ENCODE measurements at regions not wholly inside any gene's neighbourhood (a gene's known extent, or its start where the extent isn't known, plus 50 kb on each side); places are given as distances from the start of the nearest gene placed in this dataset.

DNA sequence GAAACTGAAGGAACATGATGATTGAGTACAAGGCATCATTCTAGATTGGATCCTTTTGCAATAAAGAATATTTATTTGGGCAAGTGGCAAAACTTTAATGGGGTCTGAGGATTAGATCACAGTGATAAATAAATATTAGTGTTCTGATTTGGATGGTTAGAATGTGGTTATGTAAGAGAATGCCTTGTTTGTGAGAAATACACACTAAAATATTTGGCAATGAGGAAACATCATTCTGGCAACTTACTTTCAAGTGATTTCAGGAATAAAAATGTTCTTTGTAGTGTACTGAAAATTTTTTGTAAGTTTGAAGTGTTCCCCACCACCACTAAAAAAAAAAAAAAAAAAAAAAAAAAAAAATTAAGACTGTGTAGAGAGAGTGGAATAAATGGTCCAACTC, 185.1 kb upstream of the NEBL start:
- no peaks in the 10 kb centered on the region for H3K36me3 Mint-ChIP-seq
- no peak overlapping the region for H3K27ac Mint-ChIP-seq
- H3K9me3 Mint-ChIP-seq: peaks cover 4% of the 10 kb centered on the region
- no peak overlapping the region for H3K4me3 Mint-ChIP-seq
- peaks cover 2% of the 10 kb centered on the region for H3K27me3 Mint-ChIP-seq
- TF ChIP-seq, protein P1, sequence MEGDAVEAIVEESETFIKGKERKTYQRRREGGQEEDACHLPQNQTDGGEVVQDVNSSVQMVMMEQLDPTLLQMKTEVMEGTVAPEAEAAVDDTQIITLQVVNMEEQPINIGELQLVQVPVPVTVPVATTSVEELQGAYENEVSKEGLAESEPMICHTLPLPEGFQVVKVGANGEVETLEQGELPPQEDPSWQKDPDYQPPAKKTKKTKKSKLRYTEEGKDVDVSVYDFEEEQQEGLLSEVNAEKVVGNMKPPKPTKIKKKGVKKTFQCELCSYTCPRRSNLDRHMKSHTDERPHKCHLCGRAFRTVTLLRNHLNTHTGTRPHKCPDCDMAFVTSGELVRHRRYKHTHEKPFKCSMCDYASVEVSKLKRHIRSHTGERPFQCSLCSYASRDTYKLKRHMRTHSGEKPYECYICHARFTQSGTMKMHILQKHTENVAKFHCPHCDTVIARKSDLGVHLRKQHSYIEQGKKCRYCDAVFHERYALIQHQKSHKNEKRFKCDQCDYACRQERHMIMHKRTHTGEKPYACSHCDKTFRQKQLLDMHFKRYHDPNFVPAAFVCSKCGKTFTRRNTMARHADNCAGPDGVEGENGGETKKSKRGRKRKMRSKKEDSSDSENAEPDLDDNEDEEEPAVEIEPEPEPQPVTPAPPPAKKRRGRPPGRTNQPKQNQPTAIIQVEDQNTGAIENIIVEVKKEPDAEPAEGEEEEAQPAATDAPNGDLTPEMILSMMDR (conservative IDR thresholded peaks at IDR 0.05): no peak
- no peak for DNase-seq (ENCODE audit: extremely low spot score, unreplicated experiment)
- peaks cover 14% of the 10 kb centered on the region for H3K4me1 Mint-ChIP-seq (ENCODE audit: unreplicated experiment)

DNA sequence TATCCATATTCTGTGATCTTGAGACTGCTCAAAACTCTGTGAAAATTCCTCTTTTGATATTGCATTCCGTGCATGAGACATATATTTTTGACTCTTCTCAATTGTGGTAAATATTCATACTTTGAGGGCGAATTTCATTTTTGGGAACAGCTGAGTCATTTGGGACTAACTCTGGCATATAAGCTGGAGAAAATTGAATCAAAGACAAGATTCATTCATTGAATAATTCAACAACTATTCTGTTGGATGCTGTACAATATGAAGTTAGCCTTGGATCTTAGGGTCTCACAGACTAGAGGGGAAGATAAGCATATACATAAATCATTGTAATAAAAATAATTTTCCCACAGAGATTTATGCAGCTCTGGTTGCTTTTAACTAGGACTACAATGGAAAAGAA, 183.2 kb upstream of the NEBL start:
- no peak for DNase-seq (ENCODE audit: extremely low spot score, unreplicated experiment)
- Mint-ChIP-seq H3K9me3 (no peaks in the 10 kb centered on the region), H3K36me3 (no peaks in the 10 kb centered on the region), H3K27me3 (peaks cover 2% of the 10 kb centered on the region), H3K27ac (no peak overlapping the region), H3K4me3 (no peak overlapping the region), H3K4me1 (ENCODE audit: unreplicated experiment) (peaks cover 9% of the 10 kb centered on the region)
- TF ChIP-seq, protein P1 (conservative IDR thresholded peaks at IDR 0.05): no peak

DNA sequence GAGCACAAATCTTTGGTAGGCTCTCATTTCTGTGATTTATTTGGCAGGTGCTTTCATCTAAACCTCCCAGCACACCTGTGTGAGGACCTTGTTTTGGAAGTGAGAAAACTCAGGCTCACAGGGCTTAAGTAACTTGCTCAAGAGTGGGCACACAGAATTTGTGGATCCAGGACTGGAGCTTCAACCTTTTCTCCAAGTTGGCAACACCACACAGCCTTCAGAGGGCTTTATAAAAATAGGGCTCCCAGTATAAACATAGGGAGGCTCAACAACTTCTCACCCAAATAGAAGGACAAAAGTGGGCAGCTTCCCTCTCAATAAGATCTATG, 182.2 kb upstream of the NEBL start:
- DNase-seq (ENCODE audit: extremely low spot score, unreplicated experiment): no peak
- Mint-ChIP-seq H3K4me3 (no peak overlapping the region), H3K36me3 (no peaks in the 10 kb centered on the region), H3K9me3 (no peaks in the 10 kb centered on the region), H3K27ac (no peak overlapping the region), H3K27me3 (peaks cover 2% of the 10 kb centered on the region), H3K4me1 (ENCODE audit: unreplicated experiment) (peaks cover 9% of the 10 kb centered on the region)
- TF ChIP-seq, protein P1 (conservative IDR thresholded peaks at IDR 0.05): no peak

DNA sequence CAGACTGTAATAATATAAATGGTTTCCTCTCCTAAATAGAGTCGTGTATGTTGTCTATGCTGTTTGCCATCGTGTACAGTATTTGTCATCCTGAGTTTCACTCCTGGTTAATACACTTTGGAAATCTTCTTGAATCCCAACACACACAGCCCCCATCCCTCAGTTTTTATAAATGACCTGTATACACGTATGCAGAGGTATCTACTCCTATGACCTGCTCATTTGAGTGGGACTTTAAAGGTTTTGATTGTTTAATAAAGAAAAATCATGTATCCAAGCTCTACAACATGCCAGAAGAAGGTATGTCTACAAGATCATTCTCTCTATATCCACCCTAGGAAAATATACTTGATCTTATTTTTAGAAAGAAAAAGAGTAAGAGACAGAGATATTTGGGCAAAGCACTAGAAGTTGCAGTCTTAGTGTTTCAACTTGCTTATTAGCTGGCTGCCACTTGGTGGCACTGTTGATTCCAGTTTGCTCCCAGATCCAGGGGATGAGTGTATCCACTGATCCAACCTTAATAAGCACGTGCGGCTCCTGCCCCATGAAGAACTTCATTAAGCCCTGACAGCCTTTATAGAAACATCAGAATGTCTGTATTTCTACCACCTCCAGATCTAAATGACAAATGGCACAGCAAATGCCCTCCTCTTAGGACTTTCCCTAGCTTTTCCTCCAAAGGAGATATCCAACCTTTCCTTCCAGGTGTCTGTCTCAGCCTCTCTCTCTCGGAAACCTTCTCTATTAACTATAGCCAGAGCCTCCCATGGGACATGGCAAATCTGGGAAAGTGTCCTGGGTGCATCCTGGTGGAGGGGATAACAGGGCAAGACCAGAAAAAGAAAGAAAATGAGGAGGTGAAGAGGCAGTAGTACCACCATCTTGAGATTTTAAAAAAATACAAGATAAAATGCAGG, 181.6 kb upstream of the NEBL start:
- H3K4me1 Mint-ChIP-seq (ENCODE audit: unreplicated experiment): peaks cover 9% of the 10 kb centered on the region
- no peak overlapping the region for H3K27ac Mint-ChIP-seq
- H3K9me3 Mint-ChIP-seq: no peaks in the 10 kb centered on the region
- no peaks in the 10 kb centered on the region for H3K36me3 Mint-ChIP-seq
- no peak for DNase-seq (ENCODE audit: extremely low spot score, unreplicated experiment)
- TF ChIP-seq, protein P1 (conservative IDR thresholded peaks at IDR 0.05): peak; percentile 91
- H3K27me3 Mint-ChIP-seq: peaks cover 2% of the 10 kb centered on the region
- H3K4me3 Mint-ChIP-seq: no peak overlapping the region

DNA sequence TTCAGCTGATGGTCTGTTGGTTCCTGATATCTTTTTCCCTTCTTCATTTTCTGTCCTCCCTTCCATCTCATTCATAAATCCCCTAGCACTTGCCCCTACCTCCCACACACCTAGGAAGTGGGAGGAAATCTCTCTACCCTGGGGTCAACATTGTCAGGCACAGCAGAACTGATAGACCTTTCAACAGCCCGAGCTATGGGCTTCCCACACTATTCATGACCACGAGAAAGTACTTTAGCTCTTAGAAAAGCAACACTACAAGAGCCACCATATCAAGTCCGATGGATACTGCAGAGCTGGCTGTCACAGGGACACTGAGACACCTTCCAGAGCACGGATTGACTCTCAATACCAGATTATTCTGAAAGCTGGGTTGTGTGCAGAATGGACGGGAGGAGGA, 180.6 kb upstream of the NEBL start:
- Mint-ChIP-seq H3K4me3 (no peak overlapping the region), H3K9me3 (no peaks in the 10 kb centered on the region), H3K36me3 (no peaks in the 10 kb centered on the region), H3K27me3 (peaks cover 2% of the 10 kb centered on the region), H3K4me1 (ENCODE audit: unreplicated experiment) (peaks cover 9% of the 10 kb centered on the region), H3K27ac (no peak overlapping the region)
- TF ChIP-seq, protein P1 (conservative IDR thresholded peaks at IDR 0.05): no peak
- DNase-seq (ENCODE audit: extremely low spot score, unreplicated experiment): no peak

Data from type B pancreatic cell (in vitro differentiated cells).